ENCODE measurements at regions not wholly inside any gene's neighbourhood (a gene's known extent, or its start where the extent isn't known, plus 50 kb on each side); places are given as distances from the start of the nearest gene placed in this dataset.

GRCh38 chr4:128663325-128663724 is 146.2 kb upstream of the JADE1 start:
- ChIA-PET POLR2A (no interaction called here), CTCF (no interaction called here)
- no TSS peak for BruUV-seq (replicated peaks)
- peaks cover 12% of the 10 kb centered on the region for H3K4me1 Mint-ChIP-seq (ENCODE audit: low read depth, unreplicated experiment)
- no peaks in the 10 kb centered on the region for H3K36me3 Mint-ChIP-seq (ENCODE audit: insufficient read depth, unreplicated experiment)
- H3K27ac Mint-ChIP-seq (ENCODE audit: unreplicated experiment), result no peak overlapping the region
- intact Hi-C loops (cut with micrococcal nuclease; ENCODE audit: unreplicated experiment), result no loop called here
- no peaks in the 10 kb centered on the region for H3K27me3 ChIP-seq (replicated peaks; ENCODE audit: control insufficient read depth, insufficient read depth, low read length)
- TF ChIP-seq CTCF (IDR thresholded peaks at IDR 0.05; ENCODE audit: insufficient read depth in 1 of 2, low read depth in 1 of 2, low read length in 1 of 2, severe bottlenecking in 1 of 2, unreplicated experiment in 1 of 2), result no peak
- no peak overlapping the region for H3K4me3 Mint-ChIP-seq (ENCODE audit: unreplicated experiment)
- H3K36me3 ChIP-seq (ENCODE audit: control insufficient read depth, insufficient read depth, low read length), result no peaks in the 10 kb centered on the region
- no peak overlapping the region for H3K4me3 ChIP-seq (ENCODE audit: low read depth, low read length)
- no peak for DNase-seq
- H3K9me3 Mint-ChIP-seq (ENCODE audit: unreplicated experiment), result peaks cover 6% of the 10 kb centered on the region
- H3K4me1 ChIP-seq, result peaks cover 14% of the 10 kb centered on the region; the same call in 1 of the 2 replicates
- peaks cover 3% of the 10 kb centered on the region; the same call in 1 of the 2 replicates for H3K9me3 ChIP-seq
- no peaks in the 10 kb centered on the region for H3K27me3 Mint-ChIP-seq (ENCODE audit: insufficient read depth, unreplicated experiment)

DNA sequence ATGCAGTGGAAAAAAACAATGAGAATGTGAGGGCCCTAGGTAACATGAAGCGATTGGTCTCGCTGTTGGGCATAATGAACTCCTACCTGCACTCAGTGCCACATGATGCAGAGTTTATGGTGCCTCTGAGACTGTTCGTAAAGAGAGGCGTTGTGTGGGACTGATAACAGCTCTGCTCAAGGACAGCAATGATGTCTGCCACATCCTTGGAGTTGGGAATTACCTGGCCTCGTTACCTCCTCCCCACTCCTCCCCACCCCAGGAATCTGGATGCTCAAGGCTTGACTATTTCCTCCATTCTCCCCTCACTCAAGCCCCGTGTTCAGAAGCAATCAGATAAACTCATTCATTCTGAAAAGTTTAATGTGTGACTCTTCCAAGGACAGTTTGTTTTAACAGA is 148.0 kb upstream of the JADE1 start:
- Mint-ChIP-seq H3K4me1 (ENCODE audit: low read depth, unreplicated experiment) (peaks cover 19% of the 10 kb centered on the region), H3K36me3 (ENCODE audit: insufficient read depth, unreplicated experiment) (no peaks in the 10 kb centered on the region), H3K9me3 (ENCODE audit: unreplicated experiment) (no peaks in the 10 kb centered on the region), H3K27me3 (ENCODE audit: insufficient read depth, unreplicated experiment) (no peaks in the 10 kb centered on the region), H3K4me3 (ENCODE audit: unreplicated experiment) (no peak overlapping the region), H3K27ac (ENCODE audit: unreplicated experiment) (no peak overlapping the region)
- Histone ChIP-seq H3K4me1 (peaks cover 23% of the 10 kb centered on the region), H3K9me3 (peaks cover 2% of the 10 kb centered on the region; the same call in 1 of the 2 replicates), H3K36me3 (ENCODE audit: control insufficient read depth, insufficient read depth, low read length) (no peaks in the 10 kb centered on the region), H3K4me3 (ENCODE audit: low read depth, low read length) (no peak overlapping the region), H3K27me3 (replicated peaks; ENCODE audit: control insufficient read depth, insufficient read depth, low read length) (no peaks in the 10 kb centered on the region)
- intact Hi-C loops (cut with micrococcal nuclease; ENCODE audit: unreplicated experiment), result no loop called here
- ChIA-PET CTCF (no interaction called here), POLR2A (no interaction called here)
- no TSS peak for BruUV-seq (replicated peaks)
- TF ChIP-seq CTCF (IDR thresholded peaks at IDR 0.05; ENCODE audit: insufficient read depth in 1 of 2, low read depth in 1 of 2, low read length in 1 of 2, severe bottlenecking in 1 of 2, unreplicated experiment in 1 of 2), result no peak
- DNase-seq, result no peak

DNA sequence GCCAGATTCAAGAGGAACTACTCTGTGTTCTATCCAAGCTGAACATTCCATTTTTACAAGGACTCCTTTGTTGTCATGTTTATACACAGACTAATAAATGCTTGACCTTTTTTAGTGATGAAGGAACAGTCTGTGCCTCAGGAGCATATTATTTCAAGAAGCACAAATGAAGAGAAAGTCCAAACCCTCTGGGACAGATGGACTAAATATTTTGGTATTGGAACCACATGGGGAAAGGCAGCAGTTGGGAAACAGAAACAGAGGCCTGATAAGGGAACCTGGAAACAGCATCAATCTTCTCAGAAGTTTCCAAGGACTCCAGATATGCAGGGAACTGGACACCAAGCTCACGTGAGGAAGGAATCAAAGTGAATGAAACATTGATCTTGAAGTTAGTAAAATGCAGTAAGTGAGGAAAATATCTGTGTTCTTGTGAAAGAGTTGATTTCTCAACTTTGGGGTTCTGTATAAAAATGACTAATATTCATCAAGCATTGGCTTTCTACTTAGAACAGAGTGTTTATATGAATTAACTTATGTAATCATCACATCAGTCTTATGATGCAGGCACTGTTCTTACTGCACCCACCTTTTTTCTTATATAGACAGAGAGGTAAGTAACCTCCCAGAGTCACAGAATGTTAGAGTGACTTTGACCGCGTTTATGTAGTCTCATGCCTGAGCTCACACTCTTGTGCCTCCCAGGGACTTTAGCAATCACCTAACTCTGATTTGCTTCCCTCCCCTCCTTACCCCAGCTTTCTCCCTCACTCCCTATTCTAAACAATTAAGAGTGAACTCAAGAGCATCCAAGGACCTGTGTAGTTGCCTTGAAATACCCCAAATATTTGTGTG is 148.9 kb upstream of the JADE1 start:
- H3K9me3 ChIP-seq, result peaks cover 10% of the 10 kb centered on the region; the same call in 1 of the 2 replicates
- H3K4me1 ChIP-seq, result peaks cover 23% of the 10 kb centered on the region
- H3K4me3 Mint-ChIP-seq (ENCODE audit: unreplicated experiment), result no peak overlapping the region
- H3K4me3 ChIP-seq (ENCODE audit: low read depth, low read length), result no peak overlapping the region
- no peaks in the 10 kb centered on the region for H3K27me3 ChIP-seq (replicated peaks; ENCODE audit: control insufficient read depth, insufficient read depth, low read length)
- H3K9me3 Mint-ChIP-seq (ENCODE audit: unreplicated experiment), result no peaks in the 10 kb centered on the region
- ChIA-PET CTCF (no interaction called here), POLR2A (no interaction called here)
- no peak for DNase-seq
- no peaks in the 10 kb centered on the region for H3K36me3 ChIP-seq (ENCODE audit: control insufficient read depth, insufficient read depth, low read length)
- H3K36me3 Mint-ChIP-seq (ENCODE audit: insufficient read depth, unreplicated experiment), result no peaks in the 10 kb centered on the region
- no peak for TF ChIP-seq CTCF (IDR thresholded peaks at IDR 0.05; ENCODE audit: insufficient read depth in 1 of 2, low read depth in 1 of 2, low read length in 1 of 2, severe bottlenecking in 1 of 2, unreplicated experiment in 1 of 2)
- intact Hi-C loops (cut with micrococcal nuclease; ENCODE audit: unreplicated experiment), result no loop called here
- no peaks in the 10 kb centered on the region for H3K27me3 Mint-ChIP-seq (ENCODE audit: insufficient read depth, unreplicated experiment)
- no peak overlapping the region for H3K27ac Mint-ChIP-seq (ENCODE audit: unreplicated experiment)
- BruUV-seq (replicated peaks), result no TSS peak
- peaks cover 19% of the 10 kb centered on the region for H3K4me1 Mint-ChIP-seq (ENCODE audit: low read depth, unreplicated experiment)

Measured in Caco-2 (cell line).